IPS DF 6.9 (cell line): ENCODE measurements at regions not wholly inside any gene's neighbourhood (a gene's known extent, or its start where the extent isn't known, plus 50 kb on each side); places are given as distances from the start of the nearest gene placed in this dataset.

Source experiments
- DNase-seq: peaks from one replicate; pipeline ENCODE4 v3.0.0-alpha.2; 2013; ENCODE audit warnings: low read depth, low spot score
- H3K27ac ChIP-seq: one replicate; pipeline ENCODE4 v1.5.1; 2013; ENCODE audit warnings: low read length, control low read depth
- H3K27me3 ChIP-seq: 2 replicates; pipeline ENCODE4 v1.6.1; 2013; ENCODE audit warnings: mild to moderate bottlenecking, low read length; ENCODE audit not compliant: control insufficient read depth, insufficient read depth
- H3K36me3 ChIP-seq: 2 replicates; pipeline ENCODE4 v1.6.1; 2013; ENCODE audit warnings: low read length; ENCODE audit not compliant: control insufficient read depth, insufficient read depth
- H3K4me1 ChIP-seq: 2 replicates; pipeline ENCODE4 v1.6.1; 2013; ENCODE audit warnings: low read length; ENCODE audit not compliant: control insufficient read depth, insufficient read depth
- H3K4me3 ChIP-seq: 2 replicates; pipeline ENCODE4 v1.5.1; 2013; ENCODE audit warnings: mild to moderate bottlenecking, low read length
- H3K9me3 ChIP-seq: 2 replicates; pipeline ENCODE4 v1.6.1; 2013; ENCODE audit warnings: low read length, inconsistent platforms; ENCODE audit not compliant: control insufficient read depth, insufficient read depth
- WGBS: extraction: QIAGEN DNeasy Blood & Tissue Kit; methylation state at CpG from one replicate; pipeline ENCODE4 v1.1.7; 2013; ENCODE audit warnings: mixed read lengths, missing lambda C conversion rate; ENCODE audit not compliant: insufficient read length, insufficient coverage; 5-methylcytosine and 5-hydroxymethylcytosine counted together

GRCh38 chr18:75504469-75504868 is 77.0 kb upstream of the SMIM21 start:
- no peak overlapping the region for H3K4me3 ChIP-seq
- no CpG with 5 or more reads among the region's 7 CpGs for WGBS

DNA sequence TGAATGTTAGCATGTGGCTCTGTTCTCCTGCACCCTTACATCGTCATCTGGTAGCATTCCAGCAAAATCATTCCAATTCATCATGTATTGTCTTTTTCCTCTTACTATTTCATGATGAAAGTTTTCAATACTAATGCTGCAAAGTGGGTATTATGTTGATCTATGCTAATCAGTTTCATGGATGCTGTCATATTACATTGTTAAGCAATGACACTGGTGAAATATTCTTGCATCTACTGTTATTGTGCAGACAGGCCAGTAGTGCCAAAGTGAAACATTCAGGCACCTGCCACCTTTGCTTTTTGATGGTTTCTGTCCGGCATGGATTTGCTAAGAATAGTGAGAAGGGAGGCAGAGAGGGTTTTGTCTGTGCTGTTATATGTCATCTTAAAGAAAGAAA is 76.1 kb upstream of the SMIM21 start:
- H3K4me3 ChIP-seq: no peak overlapping the region
- H3K4me1 ChIP-seq: no peaks in the 10 kb centered on the region
- no CpG with 5 or more reads among the region's 2 CpGs for whole genome bisulfite sequencing
- no peak for DNase-seq
- H3K27ac ChIP-seq: no peak overlapping the region
- H3K9me3 ChIP-seq: no peaks in the 10 kb centered on the region
- H3K36me3 ChIP-seq: no peaks in the 10 kb centered on the region; the same call in 1 of the 2 replicates
- H3K27me3 ChIP-seq: no peaks in the 10 kb centered on the region

More at GRCh38 chr18:75504469-75504868, 77.0 kb upstream of the SMIM21 start:
- DNase-seq: no peak
- H3K4me1 ChIP-seq: no peaks in the 10 kb centered on the region
- H3K36me3 ChIP-seq: no peaks in the 10 kb centered on the region; the same call in 1 of the 2 replicates
- H3K27me3 ChIP-seq: no peaks in the 10 kb centered on the region
- no peak overlapping the region for H3K27ac ChIP-seq
- H3K9me3 ChIP-seq: no peaks in the 10 kb centered on the region

- Histone ChIP-seq H3K9me3 (no peaks in the 10 kb centered on the region), H3K4me3 (no peak overlapping the region), H3K27me3 (no peaks in the 10 kb centered on the region), H3K36me3 (no peaks in the 10 kb centered on the region; the same call in 1 of the 2 replicates), H3K4me1 (no peaks in the 10 kb centered on the region), H3K27ac (no peak overlapping the region)
- no CpG with 5 or more reads among the region's 4 CpGs for WGBS
- no peak for DNase-seq
Observed at GRCh38 chr18:75502286-75502685, 74.8 kb upstream of the SMIM21 start.

- WGBS: no CpG with 5 or more reads among the region's 2 CpGs
- no peaks in the 10 kb centered on the region for H3K36me3 ChIP-seq
Observed at GRCh38 chr18:75500545-75500944, 73.0 kb upstream of the SMIM21 start.

GRCh38 chr18:75497576-75498235 is 70.2 kb upstream of the SMIM21 start:
- no peak for DNase-seq
- no peaks in the 10 kb centered on the region for H3K27me3 ChIP-seq
- WGBS: no CpG with 5 or more reads among the region's 8 CpGs

More at GRCh38 chr18:75500545-75500944, 73.0 kb upstream of the SMIM21 start:
- Histone ChIP-seq H3K27me3 (no peaks in the 10 kb centered on the region), H3K4me3 (no peak overlapping the region), H3K27ac (no peak overlapping the region), H3K4me1 (no peaks in the 10 kb centered on the region), H3K9me3 (no peaks in the 10 kb centered on the region)
- DNase-seq: no peak

DNA sequence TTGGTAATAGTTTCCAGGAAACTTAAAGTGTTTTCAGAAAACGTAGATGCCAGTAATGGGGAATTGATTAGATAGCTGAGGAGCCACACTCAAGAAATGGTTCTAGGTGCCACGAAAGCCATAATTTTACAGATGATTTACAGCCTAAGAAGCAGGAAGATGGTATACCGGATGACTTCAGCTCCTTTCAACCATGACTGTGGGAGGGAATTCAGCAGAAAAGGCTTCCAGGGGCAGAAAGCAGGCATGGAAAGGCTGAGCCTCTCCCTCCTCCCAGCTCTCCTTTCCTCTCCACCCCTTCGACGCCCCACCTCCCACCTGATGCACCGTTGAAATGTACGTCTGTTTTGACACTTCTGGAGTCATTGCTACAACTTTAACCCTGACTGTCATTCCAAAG is 68.6 kb upstream of the SMIM21 start:
- H3K9me3 ChIP-seq: no peaks in the 10 kb centered on the region

More at GRCh38 chr18:75497576-75498235, 70.2 kb upstream of the SMIM21 start:
- Histone ChIP-seq H3K4me3 (no peak overlapping the region), H3K27ac (no peak overlapping the region), H3K36me3 (no peaks in the 10 kb centered on the region), H3K9me3 (no peaks in the 10 kb centered on the region), H3K4me1 (no peaks in the 10 kb centered on the region)

GRCh38 chr18:75492852-75493251 is 65.3 kb upstream of the SMIM21 start:
- no peaks in the 10 kb centered on the region for H3K27me3 ChIP-seq
- no peak for DNase-seq
- H3K4me3 ChIP-seq: no peak overlapping the region
- no peaks in the 10 kb centered on the region for H3K36me3 ChIP-seq
- no peak overlapping the region for H3K27ac ChIP-seq
- no CpG with 5 or more reads among the region's 2 CpGs for WGBS
- H3K9me3 ChIP-seq: no peaks in the 10 kb centered on the region
- H3K4me1 ChIP-seq: no peaks in the 10 kb centered on the region

More for the DNA sequence above, 68.6 kb upstream of the SMIM21 start:
- H3K27ac ChIP-seq: no peak overlapping the region
- no peak for DNase-seq
- H3K4me1 ChIP-seq: no peaks in the 10 kb centered on the region
- no peaks in the 10 kb centered on the region for H3K27me3 ChIP-seq
- H3K36me3 ChIP-seq: no peaks in the 10 kb centered on the region
- no peak overlapping the region for H3K4me3 ChIP-seq
- no CpG with 5 or more reads among the region's 7 CpGs for WGBS

DNA sequence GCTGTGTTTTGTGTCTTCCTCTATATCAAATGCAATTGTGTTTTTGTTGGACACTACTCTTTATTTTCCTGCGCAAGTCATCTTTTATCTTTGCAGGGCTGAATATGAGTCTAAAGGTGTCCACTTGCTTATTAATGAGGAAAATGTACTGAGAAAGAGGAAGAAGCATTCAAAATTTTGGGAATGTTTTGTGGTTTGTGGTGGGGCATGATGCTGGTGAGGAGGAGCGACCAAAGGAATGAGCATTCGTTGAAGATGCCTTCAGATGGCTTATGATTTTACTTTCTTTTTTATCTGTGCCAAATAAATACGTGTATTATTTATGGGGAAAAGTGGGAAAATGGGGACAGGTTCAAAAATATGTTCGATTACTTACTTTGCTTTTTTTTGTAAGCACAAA is 63.9 kb upstream of the SMIM21 start:
- Histone ChIP-seq H3K27ac (no peak overlapping the region), H3K27me3 (no peaks in the 10 kb centered on the region), H3K9me3 (no peaks in the 10 kb centered on the region), H3K36me3 (no peaks in the 10 kb centered on the region), H3K4me1 (no peaks in the 10 kb centered on the region), H3K4me3 (no peak overlapping the region)
- no peak for DNase-seq
- WGBS: 100% methylated on average over 1 of the region's 5 CpGs

DNA sequence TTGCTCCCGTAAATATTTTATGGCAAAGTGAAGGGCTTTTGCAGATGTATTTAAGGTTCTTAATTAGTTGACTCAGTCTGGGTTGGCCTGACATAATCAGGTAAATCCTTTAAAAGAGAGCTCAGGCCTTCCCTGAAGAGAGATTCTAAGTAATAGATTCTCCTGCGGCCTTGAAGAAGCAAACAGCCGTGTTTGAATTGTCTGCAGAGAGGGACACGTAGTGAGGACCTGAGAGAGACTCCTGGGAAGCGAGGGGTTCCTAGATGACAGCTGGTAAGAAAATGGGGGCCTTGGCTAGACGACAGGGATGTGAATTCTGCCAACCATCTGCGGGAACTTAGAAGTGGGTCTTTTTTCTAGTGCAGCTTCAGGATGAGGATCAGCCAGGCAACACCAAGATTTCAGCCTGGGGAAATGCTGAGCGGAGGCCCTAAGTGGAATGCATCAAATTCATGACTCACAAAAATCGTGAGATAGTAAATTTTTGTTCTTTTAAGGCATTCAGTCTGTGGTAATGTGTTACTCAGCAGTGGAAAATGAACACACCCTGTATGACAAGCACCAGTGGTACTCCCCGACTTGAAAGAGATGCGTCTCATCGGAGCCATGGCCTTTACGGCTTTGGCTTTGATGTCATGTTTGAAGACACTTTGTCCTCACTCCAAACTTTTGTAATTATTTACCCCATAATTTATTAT is 62.1 kb upstream of the SMIM21 start:
- H3K4me1 ChIP-seq: no peaks in the 10 kb centered on the region
- no peaks in the 10 kb centered on the region for H3K36me3 ChIP-seq
- H3K27me3 ChIP-seq: no peaks in the 10 kb centered on the region
- H3K4me3 ChIP-seq: no peak overlapping the region
- DNase-seq: no peak
- H3K9me3 ChIP-seq: no peaks in the 10 kb centered on the region
- H3K27ac ChIP-seq: no peak overlapping the region
- no CpG with 5 or more reads among the region's 13 CpGs for WGBS

DNA sequence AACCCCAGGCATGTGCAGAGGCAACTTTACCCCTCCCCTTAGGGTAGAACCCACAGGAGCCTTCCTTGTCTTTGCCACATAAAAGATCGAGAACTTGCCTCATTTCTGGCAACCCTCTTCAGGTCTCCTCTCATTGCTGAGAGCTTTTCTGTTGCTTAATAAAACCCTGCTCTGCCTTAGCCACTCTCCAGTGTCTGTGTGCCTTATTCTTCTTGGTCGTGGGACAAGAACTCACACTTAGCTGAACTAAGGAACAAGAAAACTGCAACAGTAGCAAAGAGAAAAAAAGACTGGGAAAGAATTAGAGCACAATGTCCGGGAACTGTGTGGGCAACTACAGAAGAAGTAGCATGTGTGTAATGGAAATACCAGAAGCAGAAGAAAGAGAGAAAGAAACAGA is 56.2 kb upstream of the SMIM21 start:
- no peaks in the 10 kb centered on the region for H3K27me3 ChIP-seq
- no peak overlapping the region for H3K27ac ChIP-seq
- DNase-seq: no peak
- no peaks in the 10 kb centered on the region for H3K4me1 ChIP-seq
- no CpG with 5 or more reads among the region's 3 CpGs for WGBS
- no peak overlapping the region for H3K4me3 ChIP-seq
- H3K9me3 ChIP-seq: no peaks in the 10 kb centered on the region; the same call in 1 of the 2 replicates
- no peaks in the 10 kb centered on the region for H3K36me3 ChIP-seq
